GM23248 (cell line): ENCODE measurements at regions not wholly inside any gene's neighbourhood (a gene's known extent, or its start where the extent isn't known, plus 50 kb on each side); places are given as distances from the start of the nearest gene placed in this dataset.

ENCODE experiments used
- EZH2 ChIP-seq: fragments of 200-600 bp; sonication (generic); IDR thresholded peaks from 2 replicates; pipeline ENCODE4 v1.6.1; 2018; ENCODE audit warnings: antibody characterized with exemption, mild to moderate bottlenecking; ENCODE audit not compliant: insufficient read depth, poor library complexity, severe bottlenecking
- EZH2phosphoT487 ChIP-seq: fragments of 200-600 bp; sonication (generic); IDR thresholded peaks from 2 replicates; pipeline ENCODE4 v1.6.1; 2018; ENCODE audit warnings: antibody characterized with exemption, moderate library complexity, mild to moderate bottlenecking, low read depth; ENCODE audit not compliant: insufficient read depth

DNA sequence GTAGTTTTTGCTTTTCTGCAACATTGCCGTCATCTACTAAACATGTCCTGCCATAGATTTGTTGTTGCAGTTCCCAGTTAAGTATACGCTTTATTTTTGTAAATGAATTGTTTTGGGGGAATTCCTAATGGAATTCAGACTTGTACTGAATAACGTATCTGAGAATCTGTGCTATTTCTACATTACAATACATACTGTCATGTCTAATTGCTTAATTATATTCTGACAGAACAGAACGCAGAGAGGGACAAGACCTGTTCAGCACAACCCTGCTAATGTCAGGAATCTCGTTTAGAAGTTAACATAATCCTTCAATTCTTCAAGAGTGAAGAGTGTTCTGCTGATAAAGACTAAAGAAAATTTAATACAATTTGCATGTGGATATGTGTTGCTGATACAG is 861.1 kb upstream of the KLHL1 start:
- no peak for TF ChIP-seq EZH2
- TF ChIP-seq EZH2phosphoT487 = no peak
